CD4-positive, alpha-beta T cell treated with Interleukin-21 for 1 hour (primary cell): ENCODE measurements at regions not wholly inside any gene's neighbourhood (a gene's known extent, or its start where the extent isn't known, plus 50 kb on each side); places are given as distances from the start of the nearest gene placed in this dataset.
"Not testable (repeated sequence)": the region's sequence is repeated elsewhere in the genome, so short reads cannot be mapped to it uniquely, and the experiment has no call there.

Experiments
- DNase-seq: peaks from one replicate; pipeline ENCODE4 v3.0.0-alpha.2; 2020

- DNase-seq, result no peak
Observed at GRCh38 chr2:53188851-53189510, 578.6 kb upstream of the CHAC2 start.

- no peak for DNase-seq
Observed at GRCh38 chr2:53183581-53183980, 584.0 kb upstream of the CHAC2 start.

GRCh38 chr2:53182601-53183000 lies 585.0 kb upstream of the CHAC2 start:
- DNase-seq, result no peak

- no peak for DNase-seq
Observed at GRCh38 chr2:53181759-53182158, 585.8 kb upstream of the CHAC2 start.

- no peak for DNase-seq
Observed at GRCh38 chr2:53177327-53177726, 590.3 kb upstream of the CHAC2 start.

GRCh38 chr2:53174539-53174938 lies 593.1 kb upstream of the CHAC2 start:
- no peak for DNase-seq

- DNase-seq, result no peak
Observed at GRCh38 chr2:53173698-53174455, 593.7 kb upstream of the CHAC2 start.

GRCh38 chr2:53173091-53173490 lies 594.5 kb upstream of the CHAC2 start:
- DNase-seq, result no peak

GRCh38 chr2:53170466-53170865 lies 597.1 kb upstream of the CHAC2 start:
- DNase-seq, result no peak

- DNase-seq, result no peak
Observed at GRCh38 chr2:53167227-53167626, 600.4 kb upstream of the CHAC2 start.

- no peak for DNase-seq
Observed at GRCh38 chr2:53150146-53150545, 617.5 kb upstream of the CHAC2 start.

GRCh38 chr2:53148221-53148620 lies 619.4 kb upstream of the CHAC2 start:
- no peak for DNase-seq

GRCh38 chr2:53131416-53131815 lies 636.2 kb upstream of the CHAC2 start:
- DNase-seq, result no peak

- DNase-seq, result no peak
Observed at GRCh38 chr2:53130441-53130943, 637.1 kb upstream of the CHAC2 start.

- no peak for DNase-seq
Observed at GRCh38 chr2:53129851-53130250, 637.8 kb upstream of the CHAC2 start.

GRCh38 chr2:53127061-53127650 lies 640.4 kb upstream of the CHAC2 start:
- DNase-seq, result no peak

- no peak for DNase-seq
Observed at GRCh38 chr2:53114991-53115390, 652.6 kb upstream of the CHAC2 start.

- DNase-seq, result no peak
Observed at GRCh38 chr2:53114582-53114981, 653.0 kb upstream of the CHAC2 start.

- DNase-seq, result not testable (repeated sequence)
Observed at GRCh38 chr2:53112408-53112807, 655.2 kb upstream of the CHAC2 start.

GRCh38 chr2:53111406-53111805 lies 656.2 kb upstream of the CHAC2 start:
- no peak for DNase-seq

- DNase-seq, result no peak
Observed at GRCh38 chr2:53111004-53111403, 656.6 kb upstream of the CHAC2 start.

- DNase-seq, result no peak
Observed at GRCh38 chr2:53108246-53108645, 659.4 kb upstream of the CHAC2 start.

GRCh38 chr2:53104263-53104662 lies 663.3 kb upstream of the CHAC2 start:
- no peak for DNase-seq

- no peak for DNase-seq
Observed at GRCh38 chr2:53103679-53104078, 663.9 kb upstream of the CHAC2 start.
